AG04449 (cell line): ENCODE measurements at regions not wholly inside any gene's neighbourhood (a gene's known extent, or its start where the extent isn't known, plus 50 kb on each side); places are given as distances from the start of the nearest gene placed in this dataset.

Source experiments
- CTCF ChIA-PET: fragments of 350-600 bp; formaldehyde crosslinking; extraction: SDS; loops from one replicate; lab custom pipeline; 2021; ENCODE audit warnings: antibody characterized with exemption; lab: Yijun Ruan, JAX
- POLR2A ChIA-PET: fragments of 400-600, 350-600 bp; formaldehyde crosslinking; extraction: SDS; loops from one replicate; lab custom pipeline; 2020; ENCODE audit warnings: antibody characterized with exemption, inconsistent platforms; lab: Yijun Ruan, JAX
- DNase-seq: peaks from one replicate; pipeline ENCODE4 v3.0.0-alpha.2; 2010; ENCODE audit warnings: low read depth, low spot score
- H3K4me3 ChIP-seq: 2 replicates; pipeline ENCODE4 v1.5.1; 2011; ENCODE audit warnings: low read depth, mild to moderate bottlenecking, control low read depth, low read length
- TF ChIP-seq, protein P1 (sequence below): IDR thresholded peaks from one replicate; pipeline ENCODE4 v1.5.1; 2011; ENCODE audit warnings: mild to moderate bottlenecking, moderate library complexity, low read length, control low read depth, inconsistent platforms; ENCODE audit not compliant: insufficient read depth; ENCODE audit errors: missing control alignments

DNA sequence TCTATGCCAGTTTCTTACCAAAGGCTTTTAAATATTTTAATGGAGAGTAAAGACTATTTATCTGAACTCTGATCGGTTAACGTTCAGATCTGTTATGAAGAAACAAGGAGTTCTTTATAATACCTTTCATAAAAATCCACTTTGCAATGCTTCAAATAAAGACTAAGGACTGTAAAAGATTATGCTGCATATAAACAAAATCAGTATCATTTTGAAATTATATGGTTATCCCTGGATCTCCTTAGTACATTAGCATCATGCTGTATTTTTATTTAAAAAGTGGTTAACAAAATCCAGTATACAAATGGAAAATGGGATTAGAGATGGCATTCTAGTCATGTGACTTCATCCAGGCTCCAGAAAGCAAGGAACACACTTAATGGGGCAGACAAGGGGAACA lies 386.8 kb downstream of the LMO4 start:
- no peak overlapping the region for H3K4me3 ChIP-seq
- POLR2A ChIA-PET = no interaction called here
- TF ChIP-seq, protein P1, sequence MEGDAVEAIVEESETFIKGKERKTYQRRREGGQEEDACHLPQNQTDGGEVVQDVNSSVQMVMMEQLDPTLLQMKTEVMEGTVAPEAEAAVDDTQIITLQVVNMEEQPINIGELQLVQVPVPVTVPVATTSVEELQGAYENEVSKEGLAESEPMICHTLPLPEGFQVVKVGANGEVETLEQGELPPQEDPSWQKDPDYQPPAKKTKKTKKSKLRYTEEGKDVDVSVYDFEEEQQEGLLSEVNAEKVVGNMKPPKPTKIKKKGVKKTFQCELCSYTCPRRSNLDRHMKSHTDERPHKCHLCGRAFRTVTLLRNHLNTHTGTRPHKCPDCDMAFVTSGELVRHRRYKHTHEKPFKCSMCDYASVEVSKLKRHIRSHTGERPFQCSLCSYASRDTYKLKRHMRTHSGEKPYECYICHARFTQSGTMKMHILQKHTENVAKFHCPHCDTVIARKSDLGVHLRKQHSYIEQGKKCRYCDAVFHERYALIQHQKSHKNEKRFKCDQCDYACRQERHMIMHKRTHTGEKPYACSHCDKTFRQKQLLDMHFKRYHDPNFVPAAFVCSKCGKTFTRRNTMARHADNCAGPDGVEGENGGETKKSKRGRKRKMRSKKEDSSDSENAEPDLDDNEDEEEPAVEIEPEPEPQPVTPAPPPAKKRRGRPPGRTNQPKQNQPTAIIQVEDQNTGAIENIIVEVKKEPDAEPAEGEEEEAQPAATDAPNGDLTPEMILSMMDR = no peak
- CTCF ChIA-PET = no interaction called here
- DNase-seq = no peak

GRCh38 chr1:87717157-87717670 lies 388.5 kb downstream of the LMO4 start:
- TF ChIP-seq, protein P1 = no peak
- ChIA-PET CTCF (no interaction called here), POLR2A (no interaction called here)
- no peak overlapping the region for H3K4me3 ChIP-seq
- no peak for DNase-seq

- ChIA-PET POLR2A (no interaction called here), CTCF (no interaction called here)
- no peak for DNase-seq
- TF ChIP-seq, protein P1 = no peak
- no peak overlapping the region for H3K4me3 ChIP-seq
Observed at GRCh38 chr1:87718241-87718950, 389.7 kb downstream of the LMO4 start.

GRCh38 chr1:87719658-87720057 lies 391.0 kb downstream of the LMO4 start:
- CTCF ChIA-PET = no interaction called here
- TF ChIP-seq, protein P1 = no peak
- DNase-seq = no peak
- POLR2A ChIA-PET = no interaction called here
- H3K4me3 ChIP-seq = no peak overlapping the region

DNA sequence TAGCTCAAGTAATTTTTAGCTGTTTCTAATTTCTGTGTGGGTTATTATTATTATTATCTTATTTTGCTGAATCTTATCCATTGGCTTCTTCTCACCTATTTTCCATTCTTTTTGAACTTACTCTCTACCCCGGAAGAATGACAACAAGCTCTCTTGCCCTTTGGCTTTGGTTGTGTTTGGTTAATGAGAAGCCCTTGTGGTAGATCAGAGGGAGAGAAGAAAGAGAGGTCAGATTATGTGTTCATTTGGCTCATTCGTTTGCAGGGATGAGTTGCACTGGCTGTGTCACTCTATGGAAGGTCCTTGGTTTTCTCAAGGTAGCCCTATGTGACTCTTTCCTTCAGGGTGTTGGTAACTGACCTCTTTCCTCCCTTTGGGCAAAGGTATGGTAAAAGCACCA lies 391.9 kb downstream of the LMO4 start:
- TF ChIP-seq, protein P1 = no peak
- POLR2A ChIA-PET = no interaction called here
- H3K4me3 ChIP-seq = no peak overlapping the region
- CTCF ChIA-PET = no interaction called here
- no peak for DNase-seq

DNA sequence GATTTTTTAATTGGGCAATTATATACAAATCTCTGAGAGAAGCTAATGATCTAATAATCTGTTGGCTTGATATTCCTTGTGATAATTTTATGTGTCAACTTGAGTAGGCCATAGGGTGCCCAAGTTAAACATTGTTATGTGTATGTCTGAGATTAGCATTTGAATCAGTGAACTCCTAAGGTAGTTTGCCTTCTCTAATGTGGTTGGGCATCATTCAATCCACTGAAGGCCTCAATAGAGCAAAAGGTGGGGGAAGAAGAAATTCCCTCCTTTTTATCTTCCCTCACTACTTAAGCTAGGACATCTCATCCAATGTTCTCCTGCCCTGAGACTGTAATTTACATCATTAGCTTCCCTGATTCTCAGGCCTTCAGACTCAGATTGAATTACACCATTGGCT lies 394.5 kb downstream of the LMO4 start:
- CTCF ChIA-PET = interaction anchor here (0.8 kb wide), 1 partner anchor 231 kb away, joined by 4 read pairs; no protein-coding TSS in a partner anchor
- DNase-seq = no peak
- POLR2A ChIA-PET = no interaction called here
- TF ChIP-seq, protein P1 = no peak
- no peak overlapping the region for H3K4me3 ChIP-seq
